ENCODE measurements at regions not wholly inside any gene's neighbourhood (a gene's known extent, or its start where the extent isn't known, plus 50 kb on each side); places are given as distances from the start of the nearest gene placed in this dataset.

GRCh38 chr2:14565666-14566065 lies 66.9 kb upstream of the LRATD1 start:
- TF ChIP-seq CTCF (IDR thresholded peaks at IDR 0.05) (no peak), POLR2A (IDR thresholded peaks at IDR 0.05) (no peak)

Measured in body of pancreas (tissue), 4 donors.